HEK293T (cell line): ENCODE measurements at regions not wholly inside any gene's neighbourhood (a gene's known extent, or its start where the extent isn't known, plus 50 kb on each side); places are given as distances from the start of the nearest gene placed in this dataset.

Source experiments
- BHLHE40 ChIP-seq: fragments of 450-650 bp; IDR thresholded peaks from 2 replicates; pipeline ENCODE4 v1.6.1; 2016; ENCODE audit warnings: mild to moderate bottlenecking, moderate library complexity, borderline replicate concordance
- CTBP1 ChIP-seq: fragments of 450-650 bp; IDR thresholded peaks from 2 replicates; pipeline ENCODE4 v1.6.1; 2016; ENCODE audit warnings: borderline replicate concordance
- FOXA1 ChIP-seq: fragments of 450-650 bp; IDR thresholded peaks from 2 replicates; pipeline ENCODE4 v1.6.1; 2016; ENCODE audit warnings: mild to moderate bottlenecking
- FOXM1 ChIP-seq: fragments of 450-650 bp; IDR thresholded peaks from 2 replicates; pipeline ENCODE4 v1.6.1; 2017; ENCODE audit warnings: mild to moderate bottlenecking, borderline replicate concordance
- L3MBTL2 ChIP-seq: fragments of 450-650 bp; conservative IDR thresholded peaks from 2 replicates; pipeline ENCODE4 v1.6.1; 2016; ENCODE audit warnings: mild to moderate bottlenecking
- PKNOX1 ChIP-seq: fragments of 450-650 bp; IDR thresholded peaks from 2 replicates; pipeline ENCODE4 v1.6.1; 2016
- SP1 ChIP-seq: fragments of 450-650 bp; IDR thresholded peaks from 2 replicates; pipeline ENCODE4 v1.6.1; 2017
- SUZ12 ChIP-seq: fragments of 450-650 bp; IDR thresholded peaks from 2 replicates; pipeline ENCODE4 v1.6.1; 2016; ENCODE audit warnings: mild to moderate bottlenecking
- TARDBP ChIP-seq: fragments of 450-650 bp; IDR thresholded peaks from 2 replicates; pipeline ENCODE4 v1.6.1; 2016
- ZNF384 ChIP-seq: fragments of 450-650 bp; IDR thresholded peaks from 2 replicates; pipeline ENCODE4 v1.6.1; 2016

GRCh38 chr2:234841321-234842015 lies 110.3 kb upstream of the SH3BP4 start:
- TF ChIP-seq SP1 (no peak), TARDBP (no peak), L3MBTL2 (no peak), SUZ12 (no peak), CTBP1 (no peak), PKNOX1 (no peak), FOXM1 (no peak), BHLHE40 (no peak), FOXA1 (no peak), ZNF384 (no peak)
